CD4-positive, alpha-beta T cell (primary cell): ENCODE measurements at regions not wholly inside any gene's neighbourhood (a gene's known extent, or its start where the extent isn't known, plus 50 kb on each side); places are given as distances from the start of the nearest gene placed in this dataset.

ENCODE experiments used
- ATAC-seq: fragments of 200-7000 bp; cut with Tn5 transposase; one replicate; pipeline ENCODE4 v1.10.0; 2022; ENCODE audit warnings: mild to moderate bottlenecking; ENCODE audit not compliant: poor library complexity
- CTCF ChIA-PET: fragments of 350-600 bp; sonication (Branson Sonifier 250); formaldehyde crosslinking; loops from one replicate; lab custom pipeline; 2021; ENCODE audit warnings: antibody characterized with exemption, inconsistent platforms; lab: Charles Lee
- POLR2A ChIA-PET: fragments of 350-600 bp; sonication (Branson Sonifier 250); formaldehyde crosslinking; loops from one replicate; lab custom pipeline; 2021; ENCODE audit warnings: antibody characterized with exemption, inconsistent platforms; lab: Charles Lee
- DNase-seq, 14 experiments: peaks; one replicate each; pipeline ENCODE4 v3.0.0-alpha.2; 2013 to 2020; ENCODE audit warnings: mixed read lengths in 2 of 14
- H3K27ac ChIP-seq, 2 donors: one replicate each; pipeline versions ENCODE4 v1.5.1 to v1.7.0; 2013; ENCODE audit warnings: low read length in 2 of 2, low read depth in 1 of 2, mild to moderate bottlenecking in 1 of 2
- H3K27me3 ChIP-seq, 2 experiments: 1 replicate in 1 of 2; 2 replicates in 1 of 2; pipeline versions ENCODE4 v1.6.1 to v1.7.0; 2013; ENCODE audit warnings: low read length in 2 of 2, control low read depth in 1 of 2, mild to moderate bottlenecking in 1 of 2, moderate library complexity in 1 of 2; ENCODE audit not compliant: insufficient read depth in 2 of 2, control insufficient read depth in 1 of 2
- H3K36me3 ChIP-seq: one replicate; pipeline ENCODE4 v1.6.1; 2013; ENCODE audit warnings: low read length, control low read depth; ENCODE audit not compliant: insufficient read depth
- H3K4me1 ChIP-seq: one replicate; pipeline ENCODE4 v1.6.1; 2013; ENCODE audit warnings: low read length, control low read depth; ENCODE audit not compliant: insufficient read depth
- H3K4me3 ChIP-seq: one replicate; pipeline ENCODE4 v1.5.1; 2013; ENCODE audit warnings: mild to moderate bottlenecking, low read length, moderate library complexity
- H3K9me3 ChIP-seq, 2 experiments: 1 replicate in 1 of 2; 2 replicates in 1 of 2; pipeline versions ENCODE4 v1.6.1 to v1.7.0; 2013; ENCODE audit warnings: low read length in 2 of 2, mild to moderate bottlenecking in 2 of 2, control low read depth in 1 of 2, moderate library complexity in 1 of 2; ENCODE audit not compliant: control insufficient read depth in 1 of 2, insufficient read depth in 1 of 2
- H3K27ac Mint-ChIP-seq: one replicate; pipeline ENCODE4 v1.8.0; 2020; ENCODE audit warnings: mixed read lengths
- H3K27me3 Mint-ChIP-seq: one replicate; pipeline ENCODE4 v1.8.0; 2021; ENCODE audit warnings: mixed read lengths
- H3K36me3 Mint-ChIP-seq: one replicate; pipeline ENCODE4 v1.8.0; 2021; ENCODE audit warnings: low read depth, mixed read lengths
- H3K4me1 Mint-ChIP-seq: one replicate; pipeline ENCODE4 v1.8.0; 2021; ENCODE audit warnings: low read depth, mixed read lengths
- H3K4me3 Mint-ChIP-seq: one replicate; pipeline ENCODE4 v1.8.0; 2020; ENCODE audit warnings: mild to moderate bottlenecking, mixed read lengths
- H3K9me3 Mint-ChIP-seq: one replicate; pipeline ENCODE4 v1.8.0; 2020; ENCODE audit warnings: mixed read lengths
- CTCF ChIP-seq: fragments of 200-600 bp; IDR thresholded peaks from one replicate; pipeline ENCODE4 v1.8.0; 2022; ENCODE audit warnings: antibody characterized with exemption, mild to moderate bottlenecking
- intact Hi-C, 2 experiments: fragments of 100-400 bp; cut with DNase I in 1 of 2; cut with micrococcal nuclease in 1 of 2; formaldehyde crosslinking; loops; one replicate each; pipeline versions ENCODE4 v1.15.1 to v1.9.0; 2023 to 2025; cut with DNase I, micrococcal nuclease

GRCh38 chr5:7185742-7186141 is 210.2 kb upstream of the ADCY2 start:
- H3K4me3 Mint-ChIP-seq: no peak overlapping the region
- H3K4me1 Mint-ChIP-seq: no peaks in the 10 kb centered on the region
- no peaks in the 10 kb centered on the region for H3K27me3 Mint-ChIP-seq
- no peak overlapping the region for H3K4me3 ChIP-seq
- no peaks in the 10 kb centered on the region for H3K4me1 ChIP-seq
- intact Hi-C loops: no loop called here
- no peak for ATAC-seq
- H3K27me3 ChIP-seq: no peaks in the 10 kb centered on the region
- H3K27ac ChIP-seq: no peak overlapping the region
- H3K36me3 Mint-ChIP-seq: no peaks in the 10 kb centered on the region
- H3K36me3 ChIP-seq: no peaks in the 10 kb centered on the region
- no peaks in the 10 kb centered on the region for H3K9me3 ChIP-seq
- no peak for DNase-seq
- no peaks in the 10 kb centered on the region for H3K9me3 Mint-ChIP-seq
- no peak overlapping the region for H3K27ac Mint-ChIP-seq
- POLR2A ChIA-PET: no interaction called here
- TF ChIP-seq CTCF: no peak
- CTCF ChIA-PET: no interaction called here

GRCh38 chr5:7186818-7187217 is 209.1 kb upstream of the ADCY2 start:
- Histone ChIP-seq H3K4me1 (no peaks in the 10 kb centered on the region), H3K27me3 (no peaks in the 10 kb centered on the region), H3K36me3 (no peaks in the 10 kb centered on the region), H3K27ac (no peak overlapping the region), H3K9me3 (no peaks in the 10 kb centered on the region), H3K4me3 (no peak overlapping the region)
- H3K9me3 Mint-ChIP-seq: peaks cover 2% of the 10 kb centered on the region
- H3K4me1 Mint-ChIP-seq: no peaks in the 10 kb centered on the region
- peaks cover 1% of the 10 kb centered on the region for H3K27me3 Mint-ChIP-seq
- no peak overlapping the region for H3K27ac Mint-ChIP-seq
- no peak for DNase-seq
- TF ChIP-seq CTCF: no peak
- no peak for ATAC-seq
- CTCF ChIA-PET: no interaction called here
- H3K4me3 Mint-ChIP-seq: no peak overlapping the region
- intact Hi-C loops: no loop called here
- POLR2A ChIA-PET: no interaction called here
- H3K36me3 Mint-ChIP-seq: no peaks in the 10 kb centered on the region

GRCh38 chr5:7190712-7191250 is 205.2 kb upstream of the ADCY2 start:
- H3K9me3 Mint-ChIP-seq: peaks cover 8% of the 10 kb centered on the region
- CTCF ChIA-PET: no interaction called here
- DNase-seq (no peak), ATAC-seq (no peak)
- no peaks in the 10 kb centered on the region for H3K36me3 Mint-ChIP-seq
- intact Hi-C loops: no loop called here
- H3K27me3 Mint-ChIP-seq: peaks cover 10% of the 10 kb centered on the region
- H3K4me3 ChIP-seq: no peak overlapping the region
- H3K27ac Mint-ChIP-seq: no peak overlapping the region
- no peaks in the 10 kb centered on the region for H3K4me1 Mint-ChIP-seq
- H3K27ac ChIP-seq: no peak overlapping the region
- H3K9me3 ChIP-seq: no peaks in the 10 kb centered on the region
- no peaks in the 10 kb centered on the region for H3K4me1 ChIP-seq
- H3K4me3 Mint-ChIP-seq: no peak overlapping the region
- TF ChIP-seq CTCF: no peak
- POLR2A ChIA-PET: no interaction called here
- H3K27me3 ChIP-seq: no peaks in the 10 kb centered on the region
- no peaks in the 10 kb centered on the region for H3K36me3 ChIP-seq
